ENCODE measurements at regions not wholly inside any gene's neighbourhood (a gene's known extent, or its start where the extent isn't known, plus 50 kb on each side); places are given as distances from the start of the nearest gene placed in this dataset.

- no peak for DNase-seq (ENCODE audit: low spot score)
- no peak for TF ChIP-seq CTCF (IDR thresholded peaks at IDR 0.05; ENCODE audit: borderline replicate concordance, control extremely low read depth, extremely low read depth, insufficient read depth, missing control alignments)
- in situ Hi-C loops (cut with MboI; ENCODE audit: low sequenced_read_pairs, unreplicated experiment), result no loop called here
These were observed 237.1 kb upstream of the PCSK5 start for GRCh38 chr9:75653335-75653734.

GRCh38 chr9:75653750-75654149 is 236.7 kb upstream of the PCSK5 start:
- in situ Hi-C loops (cut with MboI; ENCODE audit: low sequenced_read_pairs, unreplicated experiment), result no loop called here
- no peak for TF ChIP-seq CTCF (IDR thresholded peaks at IDR 0.05; ENCODE audit: borderline replicate concordance, control extremely low read depth, extremely low read depth, insufficient read depth, missing control alignments)

GRCh38 chr9:75657015-75657414 is 233.5 kb upstream of the PCSK5 start:
- no peak for TF ChIP-seq CTCF (IDR thresholded peaks at IDR 0.05; ENCODE audit: borderline replicate concordance, control extremely low read depth, extremely low read depth, insufficient read depth, missing control alignments)
- no peak for DNase-seq (ENCODE audit: low spot score)
- in situ Hi-C loops (cut with MboI; ENCODE audit: low sequenced_read_pairs, unreplicated experiment), result no loop called here

More at GRCh38 chr9:75653750-75654149, 236.7 kb upstream of the PCSK5 start:
- DNase-seq (ENCODE audit: low spot score), result no peak

GRCh38 chr9:75658301-75658905 is 232.1 kb upstream of the PCSK5 start:
- in situ Hi-C loops (cut with MboI; ENCODE audit: low sequenced_read_pairs, unreplicated experiment), result no loop called here
- TF ChIP-seq CTCF (IDR thresholded peaks at IDR 0.05; ENCODE audit: borderline replicate concordance, control extremely low read depth, extremely low read depth, insufficient read depth, missing control alignments), result no peak
- no peak for DNase-seq (ENCODE audit: low spot score)

- DNase-seq (ENCODE audit: low spot score), result no peak
- in situ Hi-C loops (cut with MboI; ENCODE audit: low sequenced_read_pairs, unreplicated experiment), result no loop called here
- no peak for TF ChIP-seq CTCF (IDR thresholded peaks at IDR 0.05; ENCODE audit: borderline replicate concordance, control extremely low read depth, extremely low read depth, insufficient read depth, missing control alignments)
These were observed 225.9 kb upstream of the PCSK5 start for GRCh38 chr9:75664597-75664996.

GRCh38 chr9:75666856-75667554 is 223.5 kb upstream of the PCSK5 start:
- no peak for TF ChIP-seq CTCF (IDR thresholded peaks at IDR 0.05; ENCODE audit: borderline replicate concordance, control extremely low read depth, extremely low read depth, insufficient read depth, missing control alignments)
- in situ Hi-C loops (cut with MboI; ENCODE audit: low sequenced_read_pairs, unreplicated experiment), result no loop called here
- no peak for DNase-seq (ENCODE audit: low spot score)

Data from GM13976 (cell line).